ENCODE measurements at regions not wholly inside any gene's neighbourhood (a gene's known extent, or its start where the extent isn't known, plus 50 kb on each side); places are given as distances from the start of the nearest gene placed in this dataset.

DNA sequence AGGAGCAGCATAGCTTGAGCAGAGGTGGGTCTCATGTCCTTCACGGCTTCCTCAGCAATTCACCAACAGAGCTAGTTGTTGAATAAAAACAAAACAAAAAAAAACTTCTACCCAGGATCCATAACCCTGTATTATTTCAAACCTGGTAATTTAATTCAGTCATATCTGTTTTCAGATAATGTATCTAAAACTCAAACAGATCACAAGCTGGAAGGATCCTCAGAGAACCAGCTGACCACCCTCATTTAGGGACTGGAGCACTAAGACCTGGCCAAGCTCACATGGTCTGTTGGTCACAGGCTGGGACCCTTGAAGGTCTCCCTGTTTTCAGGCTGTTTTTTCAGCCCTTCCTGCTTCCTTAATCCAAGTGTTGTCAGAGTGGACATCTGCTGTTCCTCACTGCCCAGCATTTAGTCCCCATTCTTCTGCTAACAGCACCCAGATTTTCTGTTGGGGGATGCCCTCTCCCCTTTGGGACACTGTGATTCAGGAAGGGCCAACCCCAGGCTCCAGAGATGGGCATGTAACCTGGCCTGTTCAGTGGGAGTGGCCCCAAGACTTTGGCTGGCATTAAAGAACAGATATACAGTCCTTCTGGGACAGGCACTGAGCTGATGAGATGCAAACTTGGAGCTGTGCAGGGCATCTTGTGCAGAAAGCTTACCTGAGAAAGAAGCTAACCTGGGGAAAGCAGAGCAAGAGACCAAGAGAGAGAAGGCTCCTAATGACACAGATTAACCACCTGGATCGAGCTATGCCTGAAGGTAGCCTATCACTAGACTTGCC lies 78.8 kb upstream of the SPATA12 start:
- TF ChIP-seq CTCF (IDR thresholded peaks at IDR 0.05) (no peak), POLR2A (IDR thresholded peaks at IDR 0.05) (no peak)

Data from adrenal gland (tissue), 5 donors.